WERI-Rb-1 (cell line): ENCODE measurements at regions not wholly inside any gene's neighbourhood (a gene's known extent, or its start where the extent isn't known, plus 50 kb on each side); places are given as distances from the start of the nearest gene placed in this dataset.
"Not testable (repeated sequence)": the region's sequence is repeated elsewhere in the genome, so short reads cannot be mapped to it uniquely, and the experiment has no call there.

Experiments
- DNase-seq: peaks from one replicate; pipeline ENCODE4 v3.0.0-alpha.2; 2020
- H3K27ac ChIP-seq: fragments of 250-450 bp; sonication (Bioruptor Pico); 2 replicates; pipeline ENCODE4 v1.5.1; 2020; ENCODE audit warnings: mild to moderate bottlenecking, moderate library complexity
- H3K27me3 ChIP-seq: fragments of 250-450 bp; sonication (Bioruptor Pico); 2 replicates; pipeline ENCODE4 v1.5.1; 2021; ENCODE audit warnings: mild to moderate bottlenecking, low read depth, moderate library complexity; ENCODE audit not compliant: insufficient read depth, severe bottlenecking
- H3K36me3 ChIP-seq: fragments of 250-450 bp; sonication (Bioruptor Pico); 2 replicates; pipeline ENCODE4 v1.5.1; 2020; ENCODE audit warnings: mild to moderate bottlenecking, moderate library complexity
- H3K4me3 ChIP-seq: 2 replicates; pipeline ENCODE4 v1.5.1; 2011; ENCODE audit warnings: low read depth, mild to moderate bottlenecking, control low read depth, low read length
- H3K9me3 ChIP-seq: fragments of 250-450 bp; sonication (Bioruptor Pico); 2 replicates; pipeline ENCODE4 v1.5.1; 2021; ENCODE audit warnings: mild to moderate bottlenecking, moderate library complexity; ENCODE audit not compliant: severe bottlenecking
- CTCF ChIP-seq: IDR thresholded peaks from 2 replicates; pipeline ENCODE4 v1.5.1; 2011; ENCODE audit warnings: low read depth, mild to moderate bottlenecking, control low read depth, inconsistent platforms, low read length

- Histone ChIP-seq H3K4me3 (no peak overlapping the region), H3K27me3 (peaks cover 33% of the 10 kb centered on the region), H3K36me3 (no peaks in the 10 kb centered on the region), H3K27ac (no peak overlapping the region), H3K9me3 (no peaks in the 10 kb centered on the region)
- no peak for DNase-seq
- TF ChIP-seq CTCF: no peak
Observed at GRCh38 chr2:117019357-117019756, 795.1 kb upstream of the DDX18 start.

GRCh38 chr2:117027646-117028045, 786.8 kb upstream of the DDX18 start:
- Histone ChIP-seq H3K4me3 (no peak overlapping the region), H3K36me3 (no peaks in the 10 kb centered on the region), H3K27me3 (peaks cover 35% of the 10 kb centered on the region), H3K9me3 (no peaks in the 10 kb centered on the region), H3K27ac (no peak overlapping the region)
- no peak for TF ChIP-seq CTCF
- DNase-seq: no peak

GRCh38 chr2:117028708-117029107, 785.8 kb upstream of the DDX18 start:
- peaks cover 35% of the 10 kb centered on the region for H3K27me3 ChIP-seq
- not testable (repeated sequence) for H3K27ac ChIP-seq, H3K9me3 ChIP-seq, H3K4me3 ChIP-seq, DNase-seq, H3K36me3 ChIP-seq

- no peak for TF ChIP-seq CTCF
- no peak overlapping the region for H3K27ac ChIP-seq
- no peaks in the 10 kb centered on the region for H3K36me3 ChIP-seq
- DNase-seq: no peak
- H3K4me3 ChIP-seq: no peak overlapping the region
- H3K9me3 ChIP-seq: no peaks in the 10 kb centered on the region
- peaks cover 33% of the 10 kb centered on the region for H3K27me3 ChIP-seq
Observed at GRCh38 chr2:117055499-117056375, 758.8 kb upstream of the DDX18 start.

DNA sequence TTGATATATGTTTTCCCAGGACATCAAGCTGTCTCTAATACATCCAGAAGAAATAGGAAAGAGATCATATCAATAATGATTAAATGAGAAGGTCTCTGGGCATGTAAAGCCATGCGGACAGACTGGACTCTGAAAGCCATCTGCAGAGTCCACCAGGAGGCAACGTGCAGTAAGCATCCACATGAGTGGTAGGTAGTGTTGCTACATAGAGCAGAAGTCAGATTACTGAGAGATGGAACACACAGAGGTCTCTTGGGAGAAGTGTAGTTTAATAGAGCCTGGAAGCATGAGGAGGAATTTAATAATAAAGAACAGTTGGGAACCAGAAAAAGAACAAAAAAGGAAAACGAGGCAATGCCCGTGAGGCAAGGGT, 758.1 kb upstream of the DDX18 start:
- TF ChIP-seq CTCF: no peak
- Histone ChIP-seq H3K27me3 (peaks cover 30% of the 10 kb centered on the region), H3K9me3 (no peaks in the 10 kb centered on the region), H3K36me3 (no peaks in the 10 kb centered on the region), H3K27ac (no peak overlapping the region), H3K4me3 (no peak overlapping the region)
- DNase-seq: no peak

GRCh38 chr2:117057016-117057415, 757.5 kb upstream of the DDX18 start:
- Histone ChIP-seq H3K27ac (no peak overlapping the region), H3K36me3 (no peaks in the 10 kb centered on the region), H3K9me3 (no peaks in the 10 kb centered on the region), H3K27me3 (peaks cover 33% of the 10 kb centered on the region), H3K4me3 (no peak overlapping the region)
- TF ChIP-seq CTCF: no peak
- DNase-seq: no peak
